Retinal pigment epithelial cell (primary cell): ENCODE measurements at regions not wholly inside any gene's neighbourhood (a gene's known extent, or its start where the extent isn't known, plus 50 kb on each side); places are given as distances from the start of the nearest gene placed in this dataset.
"Not testable (repeated sequence)": the region's sequence is repeated elsewhere in the genome, so short reads cannot be mapped to it uniquely, and the experiment has no call there.

ENCODE experiments used
- DNase-seq: peaks from one replicate; pipeline ENCODE4 v3.0.0-alpha.2; 2010; ENCODE audit warnings: low read depth
- H3K4me3 ChIP-seq: 2 replicates; pipeline ENCODE4 v1.5.1; 2011; ENCODE audit warnings: mild to moderate bottlenecking, low read length, control low read depth, moderate library complexity
- TF ChIP-seq, protein P1 (sequence below): conservative IDR thresholded peaks from 2 replicates; pipeline ENCODE4 v1.5.1; 2011; ENCODE audit warnings: low read depth, low read length, control low read depth, inconsistent platforms

DNA sequence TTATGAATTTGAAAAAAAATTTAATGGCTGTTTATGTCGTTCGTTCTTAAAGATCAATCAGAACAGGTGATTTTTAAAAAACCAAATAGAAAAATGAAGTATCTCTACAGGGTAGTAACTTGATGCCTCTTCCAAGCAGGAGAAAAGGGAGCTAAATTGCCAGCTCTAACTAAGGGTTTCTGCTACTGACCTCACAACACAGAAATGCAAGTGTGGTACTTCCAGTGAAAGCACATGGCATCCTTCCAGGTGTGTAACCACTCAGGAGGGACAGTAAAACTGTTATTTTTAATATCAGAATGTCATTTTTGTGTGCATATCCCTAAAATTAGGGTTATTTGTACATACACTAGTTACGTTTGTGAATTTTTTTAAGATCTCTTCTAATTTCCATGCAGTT is 116.8 kb upstream of the ZCCHC13 start:
- TF ChIP-seq, protein P1, sequence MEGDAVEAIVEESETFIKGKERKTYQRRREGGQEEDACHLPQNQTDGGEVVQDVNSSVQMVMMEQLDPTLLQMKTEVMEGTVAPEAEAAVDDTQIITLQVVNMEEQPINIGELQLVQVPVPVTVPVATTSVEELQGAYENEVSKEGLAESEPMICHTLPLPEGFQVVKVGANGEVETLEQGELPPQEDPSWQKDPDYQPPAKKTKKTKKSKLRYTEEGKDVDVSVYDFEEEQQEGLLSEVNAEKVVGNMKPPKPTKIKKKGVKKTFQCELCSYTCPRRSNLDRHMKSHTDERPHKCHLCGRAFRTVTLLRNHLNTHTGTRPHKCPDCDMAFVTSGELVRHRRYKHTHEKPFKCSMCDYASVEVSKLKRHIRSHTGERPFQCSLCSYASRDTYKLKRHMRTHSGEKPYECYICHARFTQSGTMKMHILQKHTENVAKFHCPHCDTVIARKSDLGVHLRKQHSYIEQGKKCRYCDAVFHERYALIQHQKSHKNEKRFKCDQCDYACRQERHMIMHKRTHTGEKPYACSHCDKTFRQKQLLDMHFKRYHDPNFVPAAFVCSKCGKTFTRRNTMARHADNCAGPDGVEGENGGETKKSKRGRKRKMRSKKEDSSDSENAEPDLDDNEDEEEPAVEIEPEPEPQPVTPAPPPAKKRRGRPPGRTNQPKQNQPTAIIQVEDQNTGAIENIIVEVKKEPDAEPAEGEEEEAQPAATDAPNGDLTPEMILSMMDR, result no peak
- H3K4me3 ChIP-seq, result no peak overlapping the region
- DNase-seq, result no peak

DNA sequence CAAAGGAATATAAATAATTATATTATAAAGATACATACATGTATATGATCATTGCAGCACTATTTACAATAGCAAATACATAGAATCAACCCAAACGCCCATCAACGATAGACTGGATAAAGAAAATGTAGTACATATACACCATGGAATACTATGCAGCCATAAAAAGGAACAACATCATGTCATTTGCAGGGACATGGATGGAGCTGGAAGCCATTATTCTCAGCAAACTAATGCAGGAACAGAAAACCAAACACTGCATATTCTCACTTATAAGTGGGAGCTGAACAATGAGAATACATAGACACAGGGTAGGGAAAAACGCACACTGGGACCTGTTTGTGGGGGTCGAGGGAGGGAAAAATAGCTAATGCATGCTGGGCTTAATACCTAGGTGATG is 120.9 kb upstream of the ZCCHC13 start:
- not testable (repeated sequence) for DNase-seq, H3K4me3 ChIP-seq

DNA sequence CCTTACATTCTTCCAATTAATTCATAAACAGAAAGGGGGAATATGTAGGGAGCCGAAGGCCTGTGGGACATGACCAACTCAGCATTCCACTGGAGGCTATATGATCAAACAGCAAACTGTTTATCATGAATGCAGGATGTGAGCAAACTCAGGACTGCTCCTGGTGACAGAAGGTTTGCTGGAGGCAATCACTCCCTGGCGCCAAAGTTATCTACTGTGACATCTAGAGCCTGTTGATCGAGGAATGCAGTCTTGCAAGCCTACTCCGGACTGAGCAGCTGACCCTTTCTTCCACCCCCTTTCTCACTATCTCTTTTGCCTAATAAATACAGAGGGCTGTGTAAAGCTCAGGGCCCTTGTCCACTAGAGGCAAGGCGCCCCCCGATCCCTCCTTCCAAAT is 122.0 kb upstream of the ZCCHC13 start:
- not testable (repeated sequence) for DNase-seq

DNA sequence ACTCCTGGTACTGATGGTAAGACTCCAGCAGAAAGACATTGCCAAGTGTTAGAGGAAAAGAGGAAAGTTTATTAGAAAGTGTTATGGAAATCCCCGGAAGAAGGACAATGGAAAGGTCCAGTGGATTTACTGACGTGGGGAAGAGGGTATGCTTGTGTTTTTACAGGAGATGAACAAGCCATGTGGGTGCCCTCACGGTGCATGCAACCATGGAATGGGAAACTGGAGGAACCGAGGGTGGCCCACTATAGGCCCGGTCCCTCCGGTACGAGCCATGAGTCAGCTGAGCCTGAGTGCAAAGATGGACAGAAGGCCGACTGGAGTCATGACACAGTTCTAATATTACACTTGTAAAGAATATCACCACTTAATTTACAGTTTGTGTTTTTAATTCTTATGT is 123.3 kb upstream of the ZCCHC13 start:
- TF ChIP-seq, protein P1, result no peak
- no peak overlapping the region for H3K4me3 ChIP-seq
- DNase-seq, result no peak

More for the DNA sequence above, 122.0 kb upstream of the ZCCHC13 start:
- not testable (repeated sequence) for H3K4me3 ChIP-seq

DNA sequence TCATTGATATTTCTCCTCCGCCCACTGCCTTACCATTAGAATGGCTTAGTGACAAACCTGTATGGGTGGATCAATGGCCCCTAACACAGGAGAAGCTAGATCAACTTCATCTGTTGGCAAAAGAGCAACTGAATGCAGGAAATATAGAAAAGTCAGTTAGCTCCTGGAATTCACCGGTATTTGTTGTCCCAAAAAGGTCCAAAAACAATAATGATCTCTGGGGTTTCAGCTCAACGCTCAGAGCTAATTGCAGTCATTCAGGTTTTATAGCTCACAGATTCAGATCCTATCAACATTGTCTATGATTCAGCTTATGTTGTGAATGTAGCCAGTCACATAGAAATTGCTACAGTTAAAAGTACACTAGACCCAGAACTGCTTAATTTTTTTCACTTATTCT is 124.0 kb upstream of the ZCCHC13 start:
- TF ChIP-seq, protein P1, result no peak
- no peak for DNase-seq
- H3K4me3 ChIP-seq, result no peak overlapping the region

DNA sequence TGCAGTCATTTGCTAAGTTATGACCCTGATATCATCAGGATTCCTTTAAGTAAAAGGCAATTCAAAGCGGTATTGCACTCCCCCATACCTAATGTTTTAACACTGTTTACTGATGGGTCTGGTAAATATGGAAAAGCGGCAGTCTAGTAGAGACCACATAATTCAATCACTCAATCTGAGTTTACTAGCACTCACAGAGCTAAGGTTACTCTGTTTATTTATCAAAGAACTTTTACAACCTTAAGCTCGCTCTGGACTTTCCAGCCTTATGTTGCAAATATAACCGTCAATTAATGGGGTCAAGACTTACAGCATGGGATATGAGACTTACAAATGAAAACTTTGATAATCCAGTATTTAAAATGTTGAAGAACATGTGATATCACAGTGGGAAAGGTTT is 124.5 kb upstream of the ZCCHC13 start:
- TF ChIP-seq, protein P1, result no peak
- H3K4me3 ChIP-seq, result no peak overlapping the region
- DNase-seq, result no peak

DNA sequence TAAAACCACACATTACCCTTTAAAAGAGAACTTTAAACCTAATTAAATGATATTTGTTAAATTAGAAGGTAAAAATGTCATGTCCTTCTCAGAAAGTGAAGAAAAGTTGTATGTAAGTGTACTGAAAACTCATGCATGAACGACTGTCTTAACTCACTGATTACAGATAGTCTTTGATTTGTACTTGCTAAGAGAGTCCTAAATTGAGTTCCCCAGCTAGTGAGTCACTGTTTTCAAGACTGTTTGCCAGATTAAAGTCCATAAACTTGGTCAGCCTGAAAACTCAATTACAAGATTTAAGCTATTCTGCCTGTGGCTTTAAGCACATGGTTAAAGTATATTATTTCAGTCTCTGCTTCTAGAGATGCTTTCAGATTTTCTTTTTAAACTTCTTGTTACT is 124.9 kb upstream of the ZCCHC13 start:
- peak; percentile 24 for DNase-seq
- TF ChIP-seq, protein P1, result no peak
- no peak overlapping the region for H3K4me3 ChIP-seq

DNA sequence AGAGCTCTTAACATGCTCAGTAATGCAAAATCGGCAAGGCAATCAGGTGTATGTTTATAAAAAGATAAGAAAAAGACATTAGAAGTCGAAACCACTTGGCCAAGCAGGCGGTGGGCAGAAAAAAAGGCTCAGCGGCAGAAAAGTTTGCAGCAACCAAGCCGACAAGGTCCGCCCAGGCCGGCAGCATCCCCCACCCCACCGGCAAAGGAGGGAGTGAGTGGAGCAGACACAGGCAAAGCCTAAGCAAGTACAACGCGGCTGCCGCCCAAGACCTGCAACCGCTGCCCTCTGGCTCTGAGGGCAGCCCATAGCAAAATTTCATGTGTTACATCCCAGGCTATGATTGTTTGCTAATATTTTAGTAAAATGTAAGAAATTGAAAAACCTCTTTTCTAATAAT is 125.4 kb upstream of the ZCCHC13 start:
- TF ChIP-seq, protein P1, result no peak
- no peak for DNase-seq
- H3K4me3 ChIP-seq, result peak overlapping the region; percentile 16
